NCI-H1436 (cell line): ENCODE measurements at regions not wholly inside any gene's neighbourhood (a gene's known extent, or its start where the extent isn't known, plus 50 kb on each side); places are given as distances from the start of the nearest gene placed in this dataset.
"Not testable (repeated sequence)": the region's sequence is repeated elsewhere in the genome, so short reads cannot be mapped to it uniquely, and the experiment has no call there.

ENCODE experiments used
- DNase-seq: peaks from one replicate; lab custom pipeline; 2025; lab: John Stamatoyannopoulos, UW

GRCh38 chr11:23236826-23237555 lies 376.7 kb upstream of the CCDC179 start:
- no peak for DNase-seq

- DNase-seq: no peak
Observed at GRCh38 chr11:23252426-23252825, 392.2 kb upstream of the CCDC179 start.

- no peak for DNase-seq
Observed at GRCh38 chr11:23257088-23257487, 396.8 kb upstream of the CCDC179 start.

GRCh38 chr11:23257556-23257955 lies 397.3 kb upstream of the CCDC179 start:
- no peak for DNase-seq

- DNase-seq: no peak
Observed at GRCh38 chr11:23263466-23263865, 403.2 kb upstream of the CCDC179 start.

GRCh38 chr11:23272095-23272494 lies 411.8 kb upstream of the CCDC179 start:
- no peak for DNase-seq

- no peak for DNase-seq
Observed at GRCh38 chr11:23278121-23278520, 417.8 kb upstream of the CCDC179 start.

- no peak for DNase-seq
Observed at GRCh38 chr11:23280088-23280487, 419.8 kb upstream of the CCDC179 start.

- DNase-seq: no peak
Observed at GRCh38 chr11:23283666-23284065, 423.4 kb upstream of the CCDC179 start.

- DNase-seq: no peak
Observed at GRCh38 chr11:23284631-23285030, 424.4 kb upstream of the CCDC179 start.

GRCh38 chr11:23288003-23288783 lies 427.9 kb upstream of the CCDC179 start:
- DNase-seq: no peak

- no peak for DNase-seq
Observed at GRCh38 chr11:23295241-23295640, 435.0 kb upstream of the CCDC179 start.

- DNase-seq: no peak
Observed at GRCh38 chr11:23308041-23308440, 447.8 kb upstream of the CCDC179 start.

GRCh38 chr11:23310276-23310675 lies 450.0 kb upstream of the CCDC179 start:
- no peak for DNase-seq

GRCh38 chr11:23311986-23312940 lies 452.0 kb upstream of the CCDC179 start:
- DNase-seq: no peak

GRCh38 chr11:23313001-23313400 lies 452.7 kb upstream of the CCDC179 start:
- DNase-seq: no peak

GRCh38 chr11:23314162-23314561 lies 453.9 kb upstream of the CCDC179 start:
- DNase-seq: no peak

- no peak for DNase-seq
Observed at GRCh38 chr11:23315286-23315685, 455.0 kb upstream of the CCDC179 start.

- no peak for DNase-seq
Observed at GRCh38 chr11:23317816-23318215, 457.5 kb upstream of the CCDC179 start.

GRCh38 chr11:23318670-23319069 lies 458.4 kb upstream of the CCDC179 start:
- DNase-seq: no peak

- DNase-seq: no peak
Observed at GRCh38 chr11:23320131-23320530, 459.9 kb upstream of the CCDC179 start.

- not testable (repeated sequence) for DNase-seq
Observed at GRCh38 chr11:23335586-23335985, 475.3 kb upstream of the CCDC179 start.
